ENCODE measurements at regions not wholly inside any gene's neighbourhood (a gene's known extent, or its start where the extent isn't known, plus 50 kb on each side); places are given as distances from the start of the nearest gene placed in this dataset.
"Not testable (repeated sequence)": the region's sequence is repeated elsewhere in the genome, so short reads cannot be mapped to it uniquely, and the experiment has no call there.

DNA sequence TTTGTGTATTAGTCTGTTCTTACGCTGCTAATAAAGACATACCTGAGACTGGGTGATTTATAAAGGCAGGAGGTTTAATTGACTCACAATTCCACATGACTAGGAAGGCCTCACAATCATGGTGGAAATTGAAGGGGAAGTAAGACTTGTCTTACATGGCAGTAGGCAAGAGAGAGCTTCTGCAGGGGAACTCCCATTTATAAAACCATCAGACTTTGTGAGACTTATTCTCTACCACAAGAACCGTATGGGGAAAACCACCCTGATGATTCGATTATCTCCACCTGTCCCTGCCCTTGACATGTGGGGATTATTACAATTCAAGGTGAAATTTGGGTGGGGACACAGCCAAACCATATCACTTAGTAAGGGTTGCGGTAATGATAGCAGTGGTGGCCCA lies 833.1 kb downstream of the FLRT2 start:
- no peak for DNase-seq
- no peak for ATAC-seq

DNA sequence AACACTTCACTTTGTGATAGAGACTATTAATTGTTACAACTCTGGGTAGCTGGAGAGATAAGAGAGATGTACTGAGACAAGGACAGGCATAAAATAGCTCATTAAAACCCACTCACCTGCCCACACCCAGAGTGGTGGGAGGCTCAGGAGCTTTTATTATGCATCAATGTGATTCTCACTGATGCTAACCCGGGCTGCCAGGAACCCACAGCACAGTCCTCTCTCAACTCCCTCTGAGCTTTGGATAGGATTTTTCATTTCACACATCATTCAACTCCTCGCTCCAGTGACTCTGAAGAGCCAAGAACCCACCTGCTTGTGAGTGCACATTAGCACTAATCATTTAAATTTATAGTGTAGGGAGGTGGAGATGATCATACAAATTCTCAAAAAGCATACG lies 827.9 kb downstream of the FLRT2 start:
- DNase-seq (no peak), ATAC-seq (no peak)

DNA sequence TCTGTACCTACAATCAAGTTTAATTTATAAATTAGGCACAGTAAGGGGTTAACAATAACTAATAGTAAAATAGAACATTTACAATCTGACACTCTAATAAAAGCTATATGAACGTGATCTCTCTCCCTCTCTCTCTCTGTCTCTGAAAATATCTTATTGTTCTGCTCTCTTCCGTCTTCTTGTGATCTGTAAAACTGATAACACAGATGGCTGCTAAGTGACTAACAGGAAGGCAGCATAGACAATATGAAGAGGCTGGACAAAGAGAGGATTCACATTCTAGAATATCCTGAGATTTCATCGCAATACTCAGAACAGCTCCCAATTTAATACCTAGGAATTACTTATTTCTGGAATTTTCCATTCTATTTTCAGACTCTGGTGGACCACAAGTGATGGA lies 827.2 kb downstream of the FLRT2 start:
- no peak for ATAC-seq
- no peak for DNase-seq

DNA sequence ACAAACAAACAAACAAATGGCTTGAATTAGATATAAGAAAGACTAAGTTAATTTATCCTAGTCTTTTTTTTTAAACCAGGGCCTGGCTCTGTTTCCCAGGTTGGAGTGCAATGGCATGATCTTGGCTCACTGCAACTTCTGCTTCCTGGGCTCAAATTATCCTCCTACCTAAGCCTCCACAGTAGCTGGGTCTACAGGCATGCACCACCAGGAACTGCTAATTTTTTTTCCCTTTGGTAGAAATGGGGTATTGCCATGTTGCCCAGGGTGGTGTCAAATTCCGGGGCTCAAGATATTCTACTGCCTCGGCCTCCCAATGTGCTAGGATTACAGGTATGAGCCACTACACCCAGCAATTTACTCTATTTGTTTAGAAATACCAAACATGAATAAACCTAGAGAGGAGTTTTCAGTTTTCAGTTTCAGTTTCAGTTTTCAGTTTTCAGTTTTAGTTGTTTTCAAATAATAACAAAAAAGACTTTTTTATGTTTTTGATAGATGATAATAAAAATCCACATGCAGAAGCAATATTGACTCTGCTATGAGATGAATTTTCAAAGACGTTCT lies 817.0 kb downstream of the FLRT2 start:
- DNase-seq: no peak
- no peak for ATAC-seq

DNA sequence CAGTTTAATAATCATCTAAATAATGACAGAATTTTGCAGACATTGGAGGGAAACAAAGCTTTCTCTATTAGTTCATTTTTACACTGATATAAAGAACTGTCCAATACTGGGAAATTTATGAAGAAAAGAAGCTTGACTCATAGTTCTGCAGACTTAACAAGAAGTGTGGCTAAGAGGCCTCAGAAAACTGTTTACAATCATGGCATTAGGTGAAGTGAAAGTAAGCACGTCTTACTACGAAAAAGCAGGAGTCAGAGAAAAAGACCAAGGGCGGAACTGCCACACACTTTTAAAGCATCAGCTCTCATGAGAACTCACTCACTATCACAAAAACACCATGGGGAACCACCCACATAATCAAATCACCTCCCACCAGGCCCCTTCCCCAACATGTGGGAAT lies 804.4 kb downstream of the FLRT2 start:
- no peak for DNase-seq
- ATAC-seq: no peak

DNA sequence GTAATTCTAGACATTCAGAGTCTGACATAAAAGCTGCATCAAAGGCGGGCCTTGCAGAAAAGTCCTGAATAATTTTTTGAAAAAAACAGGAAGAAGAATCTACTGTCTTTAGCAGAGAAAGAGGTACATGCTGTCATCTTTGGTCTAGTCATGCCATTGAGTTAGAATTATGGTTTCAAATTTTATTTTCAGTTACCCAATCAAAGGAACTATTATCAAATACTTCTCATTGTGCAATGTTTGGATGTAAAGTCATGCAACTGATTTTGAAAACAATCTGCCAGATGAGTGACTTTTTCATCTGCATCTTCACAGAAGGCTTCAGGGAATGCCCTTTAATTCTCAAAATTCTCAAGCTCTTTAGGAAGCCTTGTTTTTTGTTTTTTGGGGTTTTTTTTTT lies 803.5 kb downstream of the FLRT2 start:
- ATAC-seq (no peak), DNase-seq (no peak)

DNA sequence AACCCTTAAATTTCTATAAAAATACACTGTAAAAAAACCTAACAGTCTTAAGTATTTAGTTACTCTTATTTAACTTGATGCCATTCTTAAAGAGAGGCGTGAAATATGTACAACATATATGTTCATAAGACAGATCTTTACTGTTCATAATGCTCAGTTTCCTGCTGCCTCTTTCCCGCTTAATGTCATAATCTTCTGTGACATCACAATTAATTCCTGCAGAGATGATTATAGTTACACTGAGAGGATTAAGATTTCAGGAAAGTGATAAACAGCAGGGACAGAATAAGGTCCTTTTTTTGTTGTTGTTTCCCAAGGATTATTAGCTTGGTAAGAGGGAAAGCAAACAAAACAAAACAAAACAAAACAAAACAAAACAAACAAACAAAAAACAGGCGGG lies 801.4 kb downstream of the FLRT2 start:
- no peak for ATAC-seq
- no peak for DNase-seq

DNA sequence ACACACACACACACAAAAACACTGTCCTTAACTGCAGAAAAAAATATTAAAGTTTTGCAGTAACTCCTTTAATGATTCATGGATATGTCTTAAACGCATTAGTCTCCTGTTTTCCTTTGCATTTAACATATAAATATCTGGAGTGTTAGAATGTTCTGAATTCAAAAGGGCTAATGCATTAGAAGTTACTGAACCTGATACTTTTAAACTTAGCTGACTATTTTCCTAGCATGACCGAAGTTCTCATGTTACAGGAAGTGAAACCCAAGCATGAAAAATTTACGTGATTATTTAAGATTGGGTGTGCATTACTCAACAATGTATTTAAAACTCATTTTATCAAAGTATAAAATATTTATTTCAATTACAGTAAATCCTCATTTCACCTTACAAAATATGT lies 791.2 kb downstream of the FLRT2 start:
- DNase-seq: no peak
- no peak for ATAC-seq

DNA sequence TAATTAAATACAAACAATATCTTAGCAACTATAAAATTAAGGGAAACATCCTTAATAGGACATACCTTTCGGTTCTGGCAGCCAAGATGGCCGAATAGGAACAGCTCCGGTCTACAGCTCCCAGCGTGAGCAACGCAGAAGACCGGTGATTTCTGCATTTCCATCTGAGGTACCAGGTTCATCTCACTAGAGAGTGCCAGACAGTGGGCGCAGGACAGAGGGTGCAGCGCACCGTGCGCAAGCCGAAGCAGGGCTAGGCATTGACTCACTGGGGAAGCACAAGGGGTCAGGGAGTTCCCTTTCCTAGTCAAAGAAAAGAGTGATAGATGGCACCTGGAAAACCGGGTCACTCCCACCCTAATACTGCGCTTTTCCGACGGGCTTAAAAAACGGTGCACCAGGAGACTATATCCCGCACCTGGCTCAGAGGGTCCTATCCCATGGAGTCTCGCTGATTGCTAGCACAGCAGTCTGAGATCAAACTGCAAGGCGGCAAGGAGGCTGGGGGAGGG lies 782.3 kb downstream of the FLRT2 start:
- not testable (repeated sequence) for ATAC-seq, DNase-seq

DNA sequence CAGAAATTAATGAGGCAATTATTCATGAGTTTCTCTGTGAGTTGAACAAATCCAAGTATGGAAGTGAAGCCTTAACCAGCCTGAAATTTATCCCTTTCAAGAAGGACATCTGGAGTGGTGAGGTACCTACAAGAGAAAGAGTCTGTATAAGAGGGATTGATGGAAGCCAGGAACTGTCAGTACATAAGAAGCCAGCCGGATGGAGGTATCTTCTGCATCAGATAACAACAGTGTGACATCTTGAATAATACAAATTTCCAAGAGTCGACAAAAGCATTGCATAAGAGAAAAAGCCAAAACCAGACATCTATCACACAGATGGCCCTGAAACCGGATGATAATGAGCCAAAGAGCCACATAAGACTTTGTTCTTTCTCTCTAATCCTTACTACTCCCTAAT lies 781.2 kb downstream of the FLRT2 start:
- ATAC-seq: no peak
- no peak for DNase-seq

DNA sequence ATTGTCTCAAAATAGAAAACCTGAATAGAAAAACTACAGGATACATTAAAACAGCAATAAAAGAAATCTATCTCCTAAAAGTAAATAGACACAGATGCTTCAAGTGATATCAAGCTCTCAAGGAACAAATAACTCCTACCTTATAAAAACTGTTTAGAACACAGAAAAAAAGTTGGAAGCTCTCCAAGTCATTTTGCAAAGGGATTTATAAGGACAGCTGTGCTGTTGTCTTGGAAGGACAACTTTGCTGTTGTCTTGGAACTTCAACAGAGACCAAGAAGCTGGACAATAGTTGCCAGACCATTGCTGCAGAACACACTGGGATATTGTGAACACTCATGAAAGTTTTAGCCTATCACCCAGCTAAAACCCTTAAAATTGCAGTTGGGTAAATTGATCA lies 780.7 kb downstream of the FLRT2 start:
- DNase-seq (no peak), ATAC-seq (no peak)

DNA sequence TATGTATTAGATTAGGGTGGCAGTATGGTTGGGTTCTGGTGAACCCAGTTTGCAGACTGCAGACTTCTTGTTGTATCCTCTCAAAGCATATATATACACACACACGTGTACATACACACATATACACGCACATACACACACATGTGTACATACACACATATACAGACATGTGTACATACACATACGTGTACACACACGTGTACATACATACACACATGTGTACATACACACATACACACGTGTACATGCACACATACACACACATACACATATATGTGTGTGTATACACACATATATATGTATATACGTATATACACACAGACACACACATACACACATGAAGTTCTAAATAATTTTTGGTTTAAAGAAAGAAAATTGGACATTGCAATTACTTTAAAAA lies 780.2 kb downstream of the FLRT2 start:
- no peak for DNase-seq
- no peak for ATAC-seq

DNA sequence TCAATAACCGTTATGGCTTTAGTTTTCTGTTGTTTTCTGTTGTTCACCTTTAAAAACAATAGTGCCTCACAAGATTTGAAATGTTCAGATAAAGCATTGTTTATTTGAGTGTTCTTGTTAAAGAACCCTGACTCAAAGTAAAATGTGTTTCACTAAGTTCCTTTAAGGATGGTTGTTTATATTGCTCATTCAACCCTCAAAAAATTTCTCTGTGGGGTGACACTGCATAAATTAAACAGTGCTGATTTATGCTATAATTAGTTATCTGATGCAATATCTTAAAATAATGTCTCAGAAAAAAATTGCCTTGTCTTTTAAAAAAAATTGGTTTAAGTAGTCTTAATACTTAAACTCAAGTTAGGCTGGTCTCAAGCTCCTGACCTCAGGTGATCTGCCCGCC lies 775.1 kb downstream of the FLRT2 start:
- ATAC-seq: no peak

DNA sequence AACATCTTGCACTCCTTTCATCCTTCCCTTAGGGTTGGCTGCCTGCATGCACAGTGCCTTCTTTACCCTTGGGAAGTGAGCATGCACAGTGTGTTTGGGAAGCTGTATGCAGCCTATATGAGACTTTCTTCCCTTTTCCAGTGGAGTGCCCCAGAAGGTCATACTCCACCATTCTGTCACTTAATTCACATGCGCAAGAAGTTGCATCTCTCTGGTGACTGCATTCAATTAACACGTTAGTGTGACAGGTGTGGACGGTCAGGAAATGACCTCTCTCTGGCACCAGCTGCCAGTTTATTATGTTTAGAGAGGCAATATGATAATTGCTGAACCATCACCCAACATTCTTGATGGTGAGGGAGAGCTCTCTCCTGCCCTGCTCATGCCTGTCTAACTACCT lies 770.0 kb downstream of the FLRT2 start:
- ATAC-seq: no peak
- no peak for DNase-seq

More for the DNA sequence above, 775.1 kb downstream of the FLRT2 start:
- no peak for DNase-seq

DNA sequence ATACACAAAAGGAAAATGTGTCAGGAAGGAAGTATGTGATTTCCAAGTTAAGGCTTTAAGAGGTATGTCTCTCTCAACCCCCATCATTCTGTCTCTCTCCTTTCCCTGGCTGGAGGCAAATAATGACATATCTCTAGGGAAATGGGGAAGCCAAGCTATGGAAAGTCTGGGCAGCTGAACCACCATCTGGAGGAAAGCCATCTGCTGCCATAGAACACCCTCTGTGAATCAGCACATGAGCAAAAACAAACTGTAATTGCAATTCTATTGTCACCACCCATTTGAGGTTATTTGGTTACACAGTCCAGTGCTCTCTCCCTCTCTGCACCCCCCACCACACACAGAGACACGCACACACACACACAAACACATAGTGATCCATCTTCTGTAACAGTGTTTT lies 766.2 kb downstream of the FLRT2 start:
- ATAC-seq (no peak), DNase-seq (no peak)

DNA sequence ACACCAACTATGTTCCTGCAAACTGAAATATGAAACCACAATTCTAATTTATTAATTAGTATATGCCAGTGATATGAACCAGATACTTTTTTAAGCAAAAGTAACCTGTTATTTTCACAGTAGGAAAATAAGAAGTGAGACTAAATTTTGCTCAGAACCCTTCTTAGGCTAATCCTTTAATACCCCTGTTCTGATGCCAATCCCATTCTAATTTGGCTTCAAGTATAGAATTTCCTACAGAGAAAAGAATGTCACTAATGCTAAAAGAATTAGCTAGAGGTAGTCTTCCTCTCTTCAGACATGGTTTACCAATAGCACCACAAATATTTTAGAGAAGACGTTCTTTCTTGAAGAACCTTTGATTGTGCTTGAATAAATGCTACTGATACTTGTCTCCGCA lies 758.4 kb downstream of the FLRT2 start:
- ATAC-seq: no peak
- no peak for DNase-seq

DNA sequence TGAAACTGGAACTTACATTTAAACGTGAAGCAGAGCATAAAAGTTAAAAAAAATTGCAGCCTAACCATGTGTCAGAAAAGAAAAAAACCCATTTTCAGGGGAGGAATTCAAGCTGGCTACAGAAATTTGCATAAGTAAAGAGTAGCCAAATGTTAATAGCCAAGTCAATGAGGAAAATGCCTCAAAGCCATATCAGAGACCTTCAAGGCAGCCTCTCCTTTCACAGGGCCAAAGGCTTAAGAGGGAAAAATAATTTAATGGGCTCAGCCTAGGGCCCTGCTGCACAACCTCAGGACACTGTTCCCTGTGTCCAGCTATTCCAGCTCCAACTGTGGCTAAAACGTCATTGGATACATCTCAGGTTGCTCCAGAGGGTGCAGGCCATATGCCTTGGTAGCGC lies 749.5 kb downstream of the FLRT2 start:
- ATAC-seq (no peak), DNase-seq (no peak)

DNA sequence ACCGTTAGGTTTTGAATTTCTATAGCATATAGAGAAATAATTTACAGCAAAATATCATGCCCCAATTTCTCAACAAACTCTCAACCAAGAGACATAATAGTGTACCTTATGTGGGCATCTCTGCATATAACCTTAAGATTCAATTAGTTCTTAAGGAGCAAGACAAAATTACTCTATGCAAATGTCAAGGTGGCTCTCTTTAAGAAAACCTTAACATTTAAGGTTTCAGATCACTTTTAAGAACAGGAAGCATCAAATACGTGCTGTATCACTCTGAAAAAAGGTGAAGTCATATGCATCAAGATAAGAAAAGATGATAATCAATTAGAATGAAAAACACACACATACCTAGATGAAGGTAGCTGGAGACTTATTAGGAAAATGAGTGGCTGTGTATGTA lies 728.0 kb downstream of the FLRT2 start:
- ATAC-seq: no peak
- DNase-seq: no peak

DNA sequence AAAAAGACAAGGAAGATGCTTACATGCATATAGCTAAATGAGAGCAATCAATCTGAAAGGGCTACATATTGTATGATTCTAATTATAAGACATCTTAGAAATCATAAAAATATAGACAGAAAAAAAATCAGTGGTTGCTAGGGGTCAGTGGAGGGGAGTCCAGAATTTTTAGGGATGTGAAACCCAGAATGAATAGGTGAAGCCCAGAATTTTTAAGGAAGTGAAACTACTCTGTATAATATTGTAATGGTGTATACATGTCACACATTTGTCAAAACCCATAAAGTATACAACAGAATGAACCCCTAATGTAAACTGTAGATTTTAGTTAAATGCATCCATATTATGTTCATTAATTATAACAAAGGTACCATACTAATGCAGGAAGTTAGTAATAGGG lies 713.2 kb downstream of the FLRT2 start:
- ATAC-seq: no peak
- DNase-seq: no peak

DNA sequence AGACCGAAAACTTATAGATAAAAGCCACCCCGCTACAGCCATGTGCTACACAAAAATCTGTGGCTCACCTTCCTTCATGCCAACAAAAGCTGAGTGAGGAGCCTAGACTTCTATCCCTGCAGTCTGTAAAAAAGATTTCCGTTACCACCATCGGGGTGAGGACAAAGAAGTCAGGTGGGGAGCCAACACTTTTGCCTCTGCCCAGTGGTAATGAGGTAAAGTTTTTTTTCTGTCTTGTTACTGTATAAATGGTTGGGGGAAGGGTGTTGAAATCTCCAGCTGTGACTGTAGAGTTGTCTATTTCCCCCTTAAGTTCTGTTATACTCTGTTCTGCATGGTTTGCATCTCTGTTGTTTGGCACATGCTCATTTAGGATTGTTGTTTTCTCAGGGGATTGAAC lies 707.8 kb downstream of the FLRT2 start:
- DNase-seq (no peak), ATAC-seq (no peak)

DNA sequence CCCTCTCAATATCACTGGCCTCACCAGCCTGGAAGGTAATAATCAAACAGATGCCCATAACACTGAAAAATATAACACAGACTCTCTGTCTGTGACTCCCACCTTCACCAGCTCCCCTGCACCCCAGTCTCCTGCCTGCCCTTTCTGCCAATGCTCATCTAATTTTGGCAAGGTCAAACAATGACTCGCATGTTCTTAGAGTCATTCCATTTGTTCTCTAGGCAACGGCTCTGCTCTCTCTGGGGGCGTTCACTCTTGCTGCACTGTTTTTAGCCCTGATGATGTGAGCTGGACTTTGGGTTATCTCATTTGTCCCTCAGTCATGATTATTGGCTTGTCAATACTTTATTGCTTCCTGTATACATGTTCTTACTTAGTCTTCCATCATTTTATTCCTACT lies 691.8 kb downstream of the FLRT2 start:
- ATAC-seq (no peak), DNase-seq (no peak)

DNA sequence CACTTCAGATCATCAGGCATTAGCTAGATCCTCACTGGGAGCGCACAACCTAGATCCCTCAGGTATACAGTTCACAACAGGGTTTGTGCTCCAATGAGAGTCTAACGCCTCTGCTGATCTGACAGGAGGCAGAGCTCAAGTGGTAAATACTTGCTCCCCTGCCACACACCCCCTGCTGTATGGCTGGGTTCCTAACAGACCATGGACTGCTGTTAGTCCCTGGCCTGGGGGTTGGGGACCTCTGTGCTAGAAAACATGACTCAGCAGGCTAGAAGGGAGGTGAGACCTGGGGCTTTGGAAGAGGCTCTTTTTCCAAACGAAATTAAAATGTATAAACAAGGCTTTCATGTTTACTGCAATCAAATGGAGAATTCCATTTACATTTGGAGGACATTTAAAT lies 691.1 kb downstream of the FLRT2 start:
- ATAC-seq: no peak
- DNase-seq: no peak

DNA sequence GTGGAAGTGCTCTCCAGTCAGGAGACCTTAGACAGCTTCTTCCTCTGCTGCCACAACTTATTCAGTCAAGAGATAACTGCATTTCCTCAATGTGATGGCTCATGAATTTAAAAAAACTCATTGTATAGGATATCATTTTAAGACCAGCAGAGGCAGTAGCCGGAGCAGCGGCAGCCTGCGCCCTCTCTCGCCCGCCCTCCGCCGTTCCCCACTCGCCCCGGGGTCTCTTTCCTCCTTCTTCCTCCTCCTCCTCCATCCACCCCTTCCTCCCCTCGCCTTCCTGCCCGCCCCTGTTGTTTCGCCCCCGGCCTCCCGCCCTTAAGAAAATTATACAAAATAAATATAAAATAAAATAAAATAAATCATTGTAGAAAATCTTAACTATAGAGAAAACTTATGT lies 687.6 kb downstream of the FLRT2 start:
- ATAC-seq (no peak), DNase-seq (no peak)

DNA sequence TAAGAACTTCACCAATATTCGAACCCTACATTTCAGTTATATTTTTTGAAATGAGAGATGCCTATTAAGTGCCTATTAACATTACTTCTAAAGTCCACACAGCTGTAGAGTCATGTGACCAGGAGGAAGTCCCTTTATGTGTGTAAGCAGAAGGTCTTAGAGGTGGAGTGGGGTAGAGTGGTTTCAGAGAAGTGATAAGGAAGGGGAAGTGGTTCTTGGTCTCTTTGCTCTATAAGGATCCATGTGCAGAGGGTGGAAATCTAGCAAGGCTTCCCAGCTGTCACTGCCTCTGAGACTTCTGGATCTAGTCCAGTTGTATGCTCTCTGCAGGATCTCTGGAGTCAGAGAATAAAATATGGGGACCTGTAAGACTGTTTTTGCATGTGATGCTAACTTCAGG lies 673.9 kb downstream of the FLRT2 start:
- DNase-seq (no peak), ATAC-seq (no peak)

DNA sequence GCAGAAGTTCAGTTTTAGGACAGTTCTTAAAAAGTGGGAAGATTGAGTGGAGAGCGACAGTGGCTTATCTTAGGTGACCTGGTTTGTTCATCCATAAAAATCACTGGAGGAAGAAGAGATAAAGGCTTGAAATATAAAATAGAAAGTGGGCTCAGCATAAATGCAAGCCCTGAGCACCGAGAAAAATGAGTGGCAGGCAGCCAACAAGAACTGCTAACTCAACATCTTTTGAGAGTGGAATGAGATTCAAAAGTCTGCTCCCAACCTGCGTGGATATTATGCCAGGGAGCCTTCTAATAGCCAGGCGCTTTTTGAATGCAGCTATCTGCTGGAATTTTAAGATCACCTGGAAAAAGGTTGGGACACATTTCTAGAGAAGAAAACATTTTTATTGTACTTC lies 666.5 kb downstream of the FLRT2 start:
- DNase-seq: no peak
- ATAC-seq: no peak

All from stimulated activated naive CD8-positive, alpha-beta T cell treated with anti-CD3 and anti-CD28 coated beads, Interleukin-15, Interleukin-2, amounts not matched to agents 100 U/mL and 50 U/mL, for 24 hours (primary cell).